ENCODE measurements at regions not wholly inside any gene's neighbourhood (a gene's known extent, or its start where the extent isn't known, plus 50 kb on each side); places are given as distances from the start of the nearest gene placed in this dataset.

DNA sequence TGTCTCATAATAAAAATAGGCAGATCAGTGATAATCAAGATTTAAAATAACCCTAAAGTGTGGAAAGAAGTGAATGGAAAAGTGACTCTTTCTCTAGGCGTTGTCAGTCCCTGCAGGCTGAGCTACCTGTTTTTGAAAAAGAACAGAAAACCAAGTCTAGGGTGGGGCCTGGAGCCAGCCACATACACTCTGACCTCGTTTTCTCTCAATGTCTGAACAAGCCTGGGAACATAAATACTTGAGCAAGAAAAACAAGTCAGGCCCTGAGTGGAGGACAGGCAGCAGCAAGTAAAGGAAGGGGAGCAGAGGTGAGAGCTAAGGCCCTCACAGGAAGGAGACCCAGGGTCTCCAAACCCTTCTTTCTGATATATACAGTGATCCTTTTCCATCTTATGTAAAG is 91.7 kb upstream of the HPF1 start:
- CTCF ChIA-PET (ENCODE audit: partially characterized antibody) = interaction anchor here (0.8 to 2.6 kb wide), 6 partner anchors 12 to 148 kb away, joined by 3 to 13 read pairs (median 3); no protein-coding TSS in a partner anchor
- Histone ChIP-seq H2BK120ac (replicated peaks; ENCODE audit: low read depth, low read length) (no peak overlapping the region), H3K23ac (ENCODE audit: insufficient read length) (no peak overlapping the region), H2BK5ac (ENCODE audit: low read depth, low read length) (no peak overlapping the region), H3K56ac (replicated peaks; ENCODE audit: insufficient read length, low read depth, low read length) (no peak overlapping the region), H3K36me3 (ENCODE audit: control insufficient read depth in 2 of 4, insufficient read depth in 4 of 4, low read length in 3 of 4) (no peaks in the 10 kb centered on the region), H3K23me2 (ENCODE audit: low read depth, low read length) (no peaks in the 10 kb centered on the region), H2BK15ac (ENCODE audit: low read length) (no peak overlapping the region), H3K4me2 (ENCODE audit: insufficient read depth in 1 of 2, low read depth in 2 of 2, low read length in 2 of 2) (no peak overlapping the region), H3K4ac (replicated peaks; ENCODE audit: insufficient read length, low read depth, low read length) (no peak overlapping the region), H3K14ac (ENCODE audit: insufficient read length) (no peak overlapping the region), H4K91ac (replicated peaks; ENCODE audit: insufficient read length, low read length) (no peak overlapping the region), H4K5ac (ENCODE audit: insufficient read length, low read depth, low read length) (no peak overlapping the region), H2AK5ac (ENCODE audit: low read depth, low read length) (no peak overlapping the region), H4K20me1 (replicated peaks in 1 of 2; ENCODE audit: control insufficient read depth in 1 of 2, insufficient read depth in 2 of 2, low read length in 2 of 2) (no peaks in the 10 kb centered on the region), H3K4me3 (ENCODE audit: extremely low read depth in 1 of 4, insufficient read depth in 2 of 4, low read depth in 3 of 4, low read length in 4 of 4) (no peak overlapping the region), H3K9ac (replicated peaks in 1 of 4; ENCODE audit: extremely low read depth in 1 of 4, low read depth in 3 of 4, low read length in 3 of 4) (no peak overlapping the region), H3K4me1 (replicated peaks in 1 of 4; ENCODE audit: control insufficient read depth in 3 of 4, insufficient read depth in 4 of 4, low read length in 3 of 4) (no peaks in the 10 kb centered on the region), H3K79me1 (ENCODE audit: low read depth, low read length) (no peaks in the 10 kb centered on the region), H3K79me2 (ENCODE audit: control insufficient read depth in 1 of 2, insufficient read depth in 2 of 2, low read length in 2 of 2) (no peaks in the 10 kb centered on the region), H3K18ac (ENCODE audit: extremely low read depth, low read length) (no peak overlapping the region), H3K27ac (ENCODE audit: low read depth, low read length) (no peak overlapping the region), H3K9me3 (ENCODE audit: insufficient read depth in 2 of 2, low read depth in 1 of 2, low read length in 1 of 2) (no peaks in the 10 kb centered on the region), H2AFZ (ENCODE audit: low read length) (no peak overlapping the region), H2BK12ac (ENCODE audit: low read depth, low read length) (no peak overlapping the region), H3K27me3 (replicated peaks in 1 of 4; ENCODE audit: control insufficient read depth in 3 of 4, extremely low read depth in 1 of 4, insufficient read depth in 3 of 4, low read length in 3 of 4) (no peaks in the 10 kb centered on the region), H2BK20ac (ENCODE audit: low read length) (no peak overlapping the region), H4K8ac (ENCODE audit: extremely low read depth, insufficient read depth, low read length) (no peak overlapping the region)
- POLR2A ChIA-PET (ENCODE audit: partially characterized antibody) = no interaction called here
- DNase-seq (ENCODE audit: low read depth in 1 of 2, low spot score in 2 of 2) (no peak), FAIRE-seq (no peak)
- no peak for TF ChIP-seq CBX8 (IDR thresholded peaks at IDR 0.05; ENCODE audit: borderline replicate concordance, low read depth, low read length)
- WGBS, 2 experiments (ENCODE audit: extremely low coverage in 1 of 2, insufficient coverage in 1 of 2, insufficient read length in 1 of 2, insufficient replicate concordance in 2 of 2, low coverage in 1 of 2, low lambda C conversion rate in 2 of 2, missing lambda C conversion rate in 1 of 2) = 81% methylated on average over 2 of the region's 2 CpGs; no CpG with 5 or more reads in 1 of the 2 experiments

Measured in H1 (cell line).